ENCODE measurements at regions not wholly inside any gene's neighbourhood (a gene's known extent, or its start where the extent isn't known, plus 50 kb on each side); places are given as distances from the start of the nearest gene placed in this dataset.

GRCh38 chr16:7990626-7991260 lies 599.6 kb downstream of the TMEM114 start:
- Histone ChIP-seq H3K36me3 (ENCODE audit: control insufficient read depth, insufficient read depth, low read length) (no peaks in the 10 kb centered on the region), H3K4me3 (replicated peaks; ENCODE audit: low read depth, low read length) (no peak overlapping the region), H3K27me3 (replicated peaks; ENCODE audit: control insufficient read depth, insufficient read depth, low read length) (no peaks in the 10 kb centered on the region)
- no peak for TF ChIP-seq CTCF (IDR thresholded peaks at IDR 0.05; ENCODE audit: insufficient read depth, low read length, poor library complexity, severe bottlenecking)
- no peak for DNase-seq (ENCODE audit: extremely low read depth, insufficient read length)

DNA sequence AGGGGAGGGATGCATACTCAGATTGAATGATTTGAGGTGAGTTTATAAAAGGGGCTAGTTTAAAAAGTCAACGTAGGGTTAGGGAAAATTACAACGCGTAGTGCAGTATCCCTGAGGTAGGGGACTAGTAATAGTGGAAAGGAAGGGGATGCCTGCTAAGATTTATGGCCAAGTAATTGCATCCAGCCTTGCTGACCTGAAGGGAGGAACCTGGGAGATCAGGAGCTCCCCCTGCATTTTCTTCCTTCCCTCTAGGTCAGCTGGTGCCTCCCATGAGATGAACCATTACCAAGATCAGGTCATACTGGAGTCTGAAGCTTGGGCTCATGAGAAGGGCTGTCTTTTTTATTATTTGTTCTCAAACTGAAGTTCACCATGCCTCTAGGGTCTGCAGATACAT lies 606.6 kb downstream of the TMEM114 start:
- Histone ChIP-seq H3K4me3 (replicated peaks; ENCODE audit: low read depth, low read length) (no peak overlapping the region), H3K27me3 (replicated peaks; ENCODE audit: control insufficient read depth, insufficient read depth, low read length) (no peaks in the 10 kb centered on the region), H3K36me3 (ENCODE audit: control insufficient read depth, insufficient read depth, low read length) (no peaks in the 10 kb centered on the region)
- TF ChIP-seq CTCF (IDR thresholded peaks at IDR 0.05; ENCODE audit: insufficient read depth, low read length, poor library complexity, severe bottlenecking): no peak
- DNase-seq (ENCODE audit: extremely low read depth, insufficient read length): no peak

- no peaks in the 10 kb centered on the region for H3K27me3 ChIP-seq (replicated peaks; ENCODE audit: control insufficient read depth, insufficient read depth, low read length)
- no peak for DNase-seq (ENCODE audit: extremely low read depth, insufficient read length)
- no peak overlapping the region for H3K4me3 ChIP-seq (replicated peaks; ENCODE audit: low read depth, low read length)
- no peaks in the 10 kb centered on the region for H3K36me3 ChIP-seq (ENCODE audit: control insufficient read depth, insufficient read depth, low read length)
- no peak for TF ChIP-seq CTCF (IDR thresholded peaks at IDR 0.05; ENCODE audit: insufficient read depth, low read length, poor library complexity, severe bottlenecking)
Observed at GRCh38 chr16:7980133-7980483, 610.2 kb downstream of the TMEM114 start.

DNA sequence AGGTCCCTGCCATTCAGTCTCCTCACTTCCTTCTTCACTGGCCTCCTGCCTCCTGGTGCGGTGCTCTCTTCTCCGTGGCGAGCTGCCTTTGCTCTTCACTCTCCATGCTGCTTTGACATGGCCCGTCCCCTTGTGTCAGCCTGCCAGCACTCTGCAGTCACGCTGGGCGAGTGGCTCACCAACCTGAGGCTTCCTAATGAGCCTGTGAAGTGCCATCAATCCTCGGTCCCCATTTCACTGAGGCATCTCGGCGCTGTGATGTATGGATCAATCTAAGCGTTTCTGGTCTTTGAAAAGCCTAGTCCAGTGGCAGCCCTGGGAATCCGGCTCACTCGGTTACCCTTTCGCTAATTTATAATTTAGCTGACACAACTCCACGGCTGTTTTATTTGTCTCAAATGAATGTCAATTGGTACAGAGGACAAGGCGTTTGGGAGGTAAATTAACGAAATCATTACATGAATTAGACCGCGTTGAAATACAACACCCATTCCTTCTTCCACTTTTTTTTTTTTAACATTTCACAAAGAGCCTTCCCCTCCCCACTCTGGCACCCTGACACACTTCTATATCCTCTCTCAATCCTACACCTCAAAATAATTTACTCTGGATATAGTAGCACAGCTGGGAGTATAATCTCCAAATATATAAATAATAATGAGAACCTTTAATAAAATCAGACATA lies 610.7 kb downstream of the TMEM114 start:
- no peak for DNase-seq (ENCODE audit: extremely low read depth, insufficient read length)
- TF ChIP-seq CTCF (IDR thresholded peaks at IDR 0.05; ENCODE audit: insufficient read depth, low read length, poor library complexity, severe bottlenecking): no peak
- H3K4me3 ChIP-seq (replicated peaks; ENCODE audit: low read depth, low read length): no peak overlapping the region

DNA sequence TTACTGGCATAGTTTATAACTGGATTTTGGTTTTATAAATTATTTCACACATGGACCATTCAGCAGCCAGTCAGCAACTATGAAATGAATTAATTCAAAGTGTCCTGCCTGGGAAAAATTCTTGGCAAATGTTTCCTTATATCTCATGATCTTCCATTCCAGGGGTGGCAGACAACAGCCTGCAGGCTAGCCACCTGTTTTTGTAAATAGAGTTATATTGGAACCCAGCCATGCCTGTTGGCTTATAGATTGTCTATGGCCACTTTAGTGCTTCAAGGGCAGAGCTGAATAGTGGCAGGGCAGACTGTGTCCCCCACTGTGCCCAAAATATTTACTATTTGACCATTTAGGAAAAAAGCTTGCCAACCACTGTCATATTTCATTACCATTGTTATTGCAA lies 613.7 kb downstream of the TMEM114 start:
- TF ChIP-seq CTCF (IDR thresholded peaks at IDR 0.05; ENCODE audit: insufficient read depth, low read length, poor library complexity, severe bottlenecking): no peak
- Histone ChIP-seq H3K27me3 (replicated peaks; ENCODE audit: control insufficient read depth, insufficient read depth, low read length) (no peaks in the 10 kb centered on the region), H3K36me3 (ENCODE audit: control insufficient read depth, insufficient read depth, low read length) (no peaks in the 10 kb centered on the region), H3K4me3 (replicated peaks; ENCODE audit: low read depth, low read length) (no peak overlapping the region)
- no peak for DNase-seq (ENCODE audit: extremely low read depth, insufficient read length)

More for the DNA sequence above, 610.7 kb downstream of the TMEM114 start:
- Histone ChIP-seq H3K36me3 (ENCODE audit: control insufficient read depth, insufficient read depth, low read length) (no peaks in the 10 kb centered on the region), H3K27me3 (replicated peaks; ENCODE audit: control insufficient read depth, insufficient read depth, low read length) (no peaks in the 10 kb centered on the region)
